Glutamatergic neuron (in vitro differentiated cells): ENCODE measurements at regions not wholly inside any gene's neighbourhood (a gene's known extent, or its start where the extent isn't known, plus 50 kb on each side); places are given as distances from the start of the nearest gene placed in this dataset.

Experiments
- DNase-seq: peaks from one replicate; pipeline ENCODE4 v3.0.0; 2022
- H3K27ac Mint-ChIP-seq: one replicate; pipeline ENCODE4 v1.8.0; 2020; ENCODE audit warnings: mild to moderate bottlenecking, mixed read lengths, inconsistent platforms; ENCODE audit not compliant: unreplicated experiment
- H3K27me3 Mint-ChIP-seq: one replicate; pipeline ENCODE4 v1.8.0; 2020; ENCODE audit warnings: mild to moderate bottlenecking, moderate library complexity, mixed read lengths, inconsistent platforms; ENCODE audit not compliant: unreplicated experiment
- H3K36me3 Mint-ChIP-seq: one replicate; pipeline ENCODE4 v1.8.0; 2020; ENCODE audit warnings: mild to moderate bottlenecking, mixed read lengths, inconsistent platforms; ENCODE audit not compliant: unreplicated experiment
- H3K4me1 Mint-ChIP-seq: one replicate; pipeline ENCODE4 v1.8.0; 2020; ENCODE audit warnings: mild to moderate bottlenecking, low read depth, mixed read lengths, inconsistent platforms; ENCODE audit not compliant: unreplicated experiment
- H3K4me3 Mint-ChIP-seq: one replicate; pipeline ENCODE4 v1.8.0; 2020; ENCODE audit warnings: mild to moderate bottlenecking, mixed read lengths, inconsistent platforms; ENCODE audit not compliant: unreplicated experiment
- H3K9me3 Mint-ChIP-seq: one replicate; pipeline ENCODE4 v1.8.0; 2020; ENCODE audit warnings: mild to moderate bottlenecking, moderate library complexity, mixed read lengths, inconsistent platforms; ENCODE audit not compliant: unreplicated experiment
- CTCF ChIP-seq: fragments of 200-600 bp; sonication (generic); IDR thresholded peaks from one replicate; pipeline ENCODE4 v1.5.0; 2021; ENCODE audit not compliant: partially characterized antibody, unreplicated experiment

- Mint-ChIP-seq H3K36me3 (peaks cover 6% of the 10 kb centered on the region), H3K4me1 (no peaks in the 10 kb centered on the region), H3K27ac (no peak overlapping the region), H3K27me3 (no peaks in the 10 kb centered on the region), H3K9me3 (no peaks in the 10 kb centered on the region), H3K4me3 (no peak overlapping the region)
- DNase-seq: no peak
- TF ChIP-seq CTCF: no peak
These were observed 65.4 kb downstream of the DRD1 start for GRCh38 chr5:175378444-175379028.

- no peak overlapping the region for H3K4me3 Mint-ChIP-seq
- TF ChIP-seq CTCF: no peak
- DNase-seq: no peak
These were observed 66.2 kb downstream of the DRD1 start for GRCh38 chr5:175377816-175378215.

GRCh38 chr5:175374166-175374875 is 69.7 kb downstream of the DRD1 start:
- Mint-ChIP-seq H3K36me3 (peaks cover 6% of the 10 kb centered on the region), H3K9me3 (no peaks in the 10 kb centered on the region), H3K4me3 (no peak overlapping the region), H3K27me3 (no peaks in the 10 kb centered on the region), H3K27ac (no peak overlapping the region), H3K4me1 (no peaks in the 10 kb centered on the region)
- DNase-seq: no peak
- no peak for TF ChIP-seq CTCF

More at GRCh38 chr5:175377816-175378215, 66.2 kb downstream of the DRD1 start:
- Mint-ChIP-seq H3K9me3 (no peaks in the 10 kb centered on the region), H3K27me3 (no peaks in the 10 kb centered on the region), H3K27ac (no peak overlapping the region), H3K36me3 (peaks cover 6% of the 10 kb centered on the region), H3K4me1 (no peaks in the 10 kb centered on the region)

GRCh38 chr5:175365866-175366265 is 78.1 kb downstream of the DRD1 start:
- H3K27ac Mint-ChIP-seq: no peak overlapping the region
- no peak for DNase-seq
- TF ChIP-seq CTCF: no peak
- no peaks in the 10 kb centered on the region for H3K4me1 Mint-ChIP-seq
- H3K9me3 Mint-ChIP-seq: no peaks in the 10 kb centered on the region
- no peak overlapping the region for H3K4me3 Mint-ChIP-seq
- no peaks in the 10 kb centered on the region for H3K27me3 Mint-ChIP-seq
- H3K36me3 Mint-ChIP-seq: no peaks in the 10 kb centered on the region

- H3K27me3 Mint-ChIP-seq: peaks cover 2% of the 10 kb centered on the region
These were observed 80.7 kb downstream of the DRD1 start for GRCh38 chr5:175363300-175363699.

More at GRCh38 chr5:175363300-175363699, 80.7 kb downstream of the DRD1 start:
- DNase-seq: no peak
- H3K9me3 Mint-ChIP-seq: peaks cover 3% of the 10 kb centered on the region
- no peak overlapping the region for H3K27ac Mint-ChIP-seq
- H3K36me3 Mint-ChIP-seq: no peaks in the 10 kb centered on the region
- no peak overlapping the region for H3K4me3 Mint-ChIP-seq
- H3K4me1 Mint-ChIP-seq: no peaks in the 10 kb centered on the region
- TF ChIP-seq CTCF: no peak
